PFSK-1 (cell line): ENCODE measurements at regions not wholly inside any gene's neighbourhood (a gene's known extent, or its start where the extent isn't known, plus 50 kb on each side); places are given as distances from the start of the nearest gene placed in this dataset.

ENCODE experiments used
- FOXP2 ChIP-seq: optimal IDR thresholded peaks from 2 replicates; pipeline ENCODE3; 2011; ENCODE audit warnings: borderline replicate concordance, control low read depth, inconsistent platforms; ENCODE audit not compliant: insufficient read depth; ENCODE audit errors: extremely low read length, extremely low read depth
- POLR2AphosphoS5 ChIP-seq: IDR thresholded peaks from 2 replicates; pipeline ENCODE4 v1.6.1; 2012; ENCODE audit warnings: low read depth, mild to moderate bottlenecking, control low read depth, low read length, moderate library complexity
- SIN3A ChIP-seq: IDR thresholded peaks from 2 replicates; pipeline ENCODE4 v1.6.1; 2012; ENCODE audit warnings: mild to moderate bottlenecking, low read length, moderate library complexity, borderline replicate concordance; ENCODE audit not compliant: insufficient read depth
- TAF1 ChIP-seq: IDR thresholded peaks from 2 replicates; pipeline ENCODE4 v1.6.1; 2012; ENCODE audit warnings: low read length, control low read depth, borderline replicate concordance; ENCODE audit not compliant: insufficient read depth
- TF ChIP-seq, protein P1 (sequence below), 2 experiments: IDR thresholded peaks; 2 replicates each; pipeline versions ENCODE4 v1.6.1 to v1.8.0; 2011 to 2012; ENCODE audit warnings: low read depth in 2 of 2, low read length in 2 of 2, control low read depth in 1 of 2, inconsistent platforms in 1 of 2, mild to moderate bottlenecking in 1 of 2, moderate library complexity in 1 of 2; ENCODE audit not compliant: insufficient read depth in 1 of 2

DNA sequence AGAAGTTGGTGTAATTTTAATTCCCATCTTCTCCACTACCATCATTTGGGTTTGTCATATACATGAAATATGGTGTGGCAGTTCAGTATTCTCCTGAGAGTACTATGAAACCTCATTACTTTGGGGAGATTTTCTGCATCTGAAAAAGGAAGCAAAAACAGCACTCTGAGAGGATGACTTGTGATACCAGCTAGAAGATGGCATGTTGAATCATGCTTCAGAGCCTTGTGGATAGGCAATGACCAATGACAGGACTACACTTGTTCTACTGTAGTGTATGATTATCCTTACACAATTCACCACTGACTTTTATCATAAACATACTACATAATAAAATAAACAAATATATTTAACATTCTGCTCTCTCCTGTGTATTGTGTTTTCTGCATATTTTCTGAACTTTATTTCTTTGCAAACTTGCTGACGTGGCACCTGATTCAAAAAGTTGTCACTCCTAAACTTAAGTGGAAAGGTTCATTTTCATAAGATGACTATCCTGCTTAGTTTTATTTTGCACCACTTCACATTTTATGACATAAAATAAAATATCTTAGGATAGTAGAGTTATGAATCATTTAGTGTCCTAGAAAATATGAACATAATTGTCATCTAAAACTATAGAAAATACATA is 991.3 kb downstream of the FSTL5 start:
- TF ChIP-seq, protein P1, sequence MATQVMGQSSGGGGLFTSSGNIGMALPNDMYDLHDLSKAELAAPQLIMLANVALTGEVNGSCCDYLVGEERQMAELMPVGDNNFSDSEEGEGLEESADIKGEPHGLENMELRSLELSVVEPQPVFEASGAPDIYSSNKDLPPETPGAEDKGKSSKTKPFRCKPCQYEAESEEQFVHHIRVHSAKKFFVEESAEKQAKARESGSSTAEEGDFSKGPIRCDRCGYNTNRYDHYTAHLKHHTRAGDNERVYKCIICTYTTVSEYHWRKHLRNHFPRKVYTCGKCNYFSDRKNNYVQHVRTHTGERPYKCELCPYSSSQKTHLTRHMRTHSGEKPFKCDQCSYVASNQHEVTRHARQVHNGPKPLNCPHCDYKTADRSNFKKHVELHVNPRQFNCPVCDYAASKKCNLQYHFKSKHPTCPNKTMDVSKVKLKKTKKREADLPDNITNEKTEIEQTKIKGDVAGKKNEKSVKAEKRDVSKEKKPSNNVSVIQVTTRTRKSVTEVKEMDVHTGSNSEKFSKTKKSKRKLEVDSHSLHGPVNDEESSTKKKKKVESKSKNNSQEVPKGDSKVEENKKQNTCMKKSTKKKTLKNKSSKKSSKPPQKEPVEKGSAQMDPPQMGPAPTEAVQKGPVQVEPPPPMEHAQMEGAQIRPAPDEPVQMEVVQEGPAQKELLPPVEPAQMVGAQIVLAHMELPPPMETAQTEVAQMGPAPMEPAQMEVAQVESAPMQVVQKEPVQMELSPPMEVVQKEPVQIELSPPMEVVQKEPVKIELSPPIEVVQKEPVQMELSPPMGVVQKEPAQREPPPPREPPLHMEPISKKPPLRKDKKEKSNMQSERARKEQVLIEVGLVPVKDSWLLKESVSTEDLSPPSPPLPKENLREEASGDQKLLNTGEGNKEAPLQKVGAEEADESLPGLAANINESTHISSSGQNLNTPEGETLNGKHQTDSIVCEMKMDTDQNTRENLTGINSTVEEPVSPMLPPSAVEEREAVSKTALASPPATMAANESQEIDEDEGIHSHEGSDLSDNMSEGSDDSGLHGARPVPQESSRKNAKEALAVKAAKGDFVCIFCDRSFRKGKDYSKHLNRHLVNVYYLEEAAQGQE (IDR thresholded peaks at IDR 0.05; ENCODE audit: insufficient read depth in 1 of 2, low read depth in 2 of 2, low read length in 2 of 2) = no peak
- TF ChIP-seq FOXP2 (no peak), TAF1 (no peak), POLR2AphosphoS5 (no peak)

DNA sequence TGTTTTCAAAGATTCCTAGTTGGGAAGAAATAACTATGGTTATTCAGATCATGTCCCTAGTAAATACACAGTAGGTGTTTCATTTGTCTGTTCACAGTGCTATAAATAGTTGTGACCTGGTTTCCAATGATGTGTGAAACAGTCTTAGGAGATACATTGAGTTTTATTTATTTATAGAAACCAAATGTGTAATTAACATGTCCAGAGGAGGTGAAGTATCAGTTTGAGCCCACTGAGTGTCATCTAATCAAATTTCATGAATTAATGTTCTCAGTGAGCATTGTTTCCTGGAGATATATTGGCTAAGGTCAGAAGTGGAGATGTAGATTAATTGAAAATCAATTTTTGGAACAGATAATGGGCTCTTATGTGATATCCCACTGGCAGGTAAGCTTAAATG is 996.3 kb downstream of the FSTL5 start:
- TF ChIP-seq, protein P1 (IDR thresholded peaks at IDR 0.05; ENCODE audit: insufficient read depth in 1 of 2, low read depth in 2 of 2, low read length in 2 of 2) = no peak

DNA sequence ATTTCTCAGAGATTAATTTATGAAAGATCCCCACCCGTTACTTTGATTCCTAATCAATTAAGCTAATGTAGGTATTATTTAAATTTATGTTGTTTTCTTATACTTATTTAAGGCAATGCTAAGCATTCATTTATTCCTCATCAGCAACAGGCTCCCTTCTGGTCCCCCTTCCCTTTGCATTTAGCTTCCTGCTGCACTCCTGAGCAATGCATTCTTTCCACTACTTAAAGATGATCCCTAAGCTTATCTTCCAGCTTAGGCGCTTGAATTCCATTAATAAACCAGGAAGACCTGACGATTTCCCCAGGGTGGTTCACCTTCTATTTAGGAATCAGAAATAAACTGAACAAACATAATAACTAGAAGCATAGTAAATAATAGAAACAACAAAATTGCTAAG is 1003.1 kb downstream of the FSTL5 start:
- no peak for TF ChIP-seq TAF1
- TF ChIP-seq FOXP2 = no peak
- TF ChIP-seq, protein P1 (IDR thresholded peaks at IDR 0.05; ENCODE audit: insufficient read depth in 1 of 2, low read depth in 2 of 2, low read length in 2 of 2) = no peak
- TF ChIP-seq POLR2AphosphoS5 = no peak
- no peak for TF ChIP-seq SIN3A

DNA sequence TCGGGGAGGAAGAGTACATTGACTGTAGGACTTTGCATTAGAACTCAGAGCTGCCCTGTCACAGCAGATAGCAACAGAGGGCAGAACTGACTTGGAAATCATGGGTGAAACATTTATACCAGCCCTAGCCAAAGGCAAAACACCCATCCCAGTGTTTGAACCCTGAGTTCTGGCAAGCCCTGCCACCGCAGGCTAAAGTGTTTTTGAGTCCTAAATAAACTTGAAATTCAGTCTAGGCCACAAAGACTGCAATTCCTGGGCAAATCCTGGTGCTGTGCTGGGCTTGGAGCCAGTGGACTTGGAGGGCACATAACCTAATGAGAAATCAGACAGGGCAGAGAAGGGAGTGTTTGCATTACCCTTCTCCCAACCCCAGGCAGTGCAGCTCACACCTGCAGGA is 1015.7 kb downstream of the FSTL5 start:
- TF ChIP-seq FOXP2 = no peak

DNA sequence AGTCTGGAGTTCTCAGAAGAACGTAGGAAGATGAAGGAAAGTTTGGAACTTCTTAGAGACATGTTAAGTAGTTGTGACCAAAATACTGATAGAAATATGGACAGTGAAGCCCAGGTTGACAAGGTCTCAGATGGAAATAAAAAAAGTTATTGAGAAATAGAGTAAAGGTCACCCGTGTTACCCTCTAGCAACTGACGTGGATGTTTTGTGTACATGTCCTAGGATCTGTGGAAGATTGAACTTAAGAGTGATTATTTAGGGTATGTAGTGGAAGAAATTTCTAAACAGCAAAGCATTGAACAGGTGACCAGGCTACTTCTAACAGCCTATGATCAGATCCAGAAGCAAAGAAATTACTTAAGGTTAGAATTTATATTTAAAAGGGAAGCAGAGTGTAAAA is 1020.4 kb downstream of the FSTL5 start:
- TF ChIP-seq SIN3A (no peak), FOXP2 (no peak), TAF1 (no peak), POLR2AphosphoS5 (no peak)
- TF ChIP-seq, protein P1 (IDR thresholded peaks at IDR 0.05; ENCODE audit: insufficient read depth in 1 of 2, low read depth in 2 of 2, low read length in 2 of 2) = no peak
